Panc1 (cell line): ENCODE measurements at regions not wholly inside any gene's neighbourhood (a gene's known extent, or its start where the extent isn't known, plus 50 kb on each side); places are given as distances from the start of the nearest gene placed in this dataset.

Experiments used
- ATAC-seq: fragments of 200-7000 bp; cut with Tn5 transposase; 2 replicates; pipeline ENCODE4 v1.9.1; 2020; ENCODE audit warnings: mild to moderate bottlenecking, moderate library complexity
- BruUV-seq: library from RNA; stranded (reverse); fragments of 400-500 nt; replicated peaks from 2 replicates; lab custom pipeline; 2021; lab: Mats Ljungman, UMichigan
- CTCF ChIA-PET: fragments of 300-600 bp; sonication (Branson Sonifier 250); formaldehyde crosslinking; loops from one replicate; lab custom pipeline; 2022; ENCODE audit warnings: antibody characterized with exemption; lab: Charles Lee
- POLR2A ChIA-PET: fragments of 300-600 bp; sonication (Branson Sonifier 250); formaldehyde crosslinking; loops from one replicate; lab custom pipeline; 2022; ENCODE audit warnings: antibody characterized with exemption; lab: Charles Lee
- DNase-seq: peaks from one replicate; pipeline ENCODE4 v3.0.0-alpha.2; 2010; ENCODE audit warnings: low read depth, low spot score
- H3K27ac ChIP-seq: 2 replicates; pipeline ENCODE4 v1.5.1; 2011; ENCODE audit warnings: mild to moderate bottlenecking, low read length, inconsistent platforms
- H3K27me3 ChIP-seq: fragments of 200-500 bp; sonication (Bioruptor generic); 2 replicates; pipeline ENCODE4 v1.6.0; 2014; ENCODE audit warnings: low read length, inconsistent platforms; ENCODE audit not compliant: control insufficient read depth, insufficient read depth
- H3K36me3 ChIP-seq: fragments of 200-500 bp; sonication (Bioruptor generic); 2 replicates; pipeline ENCODE4 v1.5.1; 2014; ENCODE audit warnings: inconsistent platforms, mild to moderate bottlenecking, low read length, moderate library complexity; ENCODE audit not compliant: control insufficient read depth, insufficient read depth
- H3K4me1 ChIP-seq: 2 replicates; pipeline ENCODE4 v1.5.1; 2011; ENCODE audit warnings: inconsistent platforms, mild to moderate bottlenecking, low read length, moderate library complexity; ENCODE audit not compliant: control insufficient read depth, insufficient read depth
- H3K4me3 ChIP-seq, 2 experiments: 2 replicates each; pipeline ENCODE4 v1.5.1; 2011 to 2012; ENCODE audit warnings: low read depth in 2 of 2, low read length in 2 of 2, mild to moderate bottlenecking in 2 of 2, inconsistent platforms in 1 of 2, moderate library complexity in 1 of 2
- H3K9me3 ChIP-seq: fragments of 200-500 bp; sonication (Bioruptor generic); 2 replicates; pipeline ENCODE4 v1.5.1; 2014; ENCODE audit warnings: low read depth, mild to moderate bottlenecking, inconsistent platforms, low read length, moderate library complexity; ENCODE audit not compliant: control insufficient read depth, insufficient read depth
- POLR2AphosphoS5 ChIP-seq: IDR thresholded peaks from 2 replicates; pipeline ENCODE4 v1.6.1; 2012; ENCODE audit warnings: mild to moderate bottlenecking, low read depth, low read length, moderate library complexity
- SIN3A ChIP-seq: IDR thresholded peaks from 2 replicates; pipeline ENCODE4 v1.6.1; 2012; ENCODE audit warnings: low read depth, mild to moderate bottlenecking, low read length, moderate library complexity, borderline replicate concordance; ENCODE audit not compliant: insufficient read depth
- TCF7L2 ChIP-seq: IDR thresholded peaks from 2 replicates; pipeline ENCODE4 v1.6.1; 2011; ENCODE audit warnings: mild to moderate bottlenecking, low read depth, low read length, inconsistent platforms
- in situ Hi-C: cut with HindIII; loops from 2 replicates; pipeline ENCODE4 v1.10.0; 2016; ENCODE audit warnings: low sequenced_read_pairs, low pct_unique_long_range_greater_than_20kb
- intact Hi-C: fragments of 100-400 bp; cut with micrococcal nuclease; formaldehyde crosslinking; loops from one replicate; pipeline ENCODE4 v1.10.0; 2022; ENCODE audit not compliant: unreplicated experiment
- TF ChIP-seq, protein P1 (sequence below), 2 experiments: IDR thresholded peaks; 2 replicates each; pipeline ENCODE4 v1.6.1; 2011 to 2012; ENCODE audit warnings: low read depth in 2 of 2, control low read depth in 1 of 2, low read length in 1 of 2, mild to moderate bottlenecking in 1 of 2, moderate library complexity in 1 of 2; ENCODE audit not compliant: insufficient read depth in 1 of 2
- TF ChIP-seq, protein P2 (sequence below): fragments of 450-650 bp; IDR thresholded peaks from 2 replicates; pipeline ENCODE4 v1.5.1; 2017; ENCODE audit warnings: mild to moderate bottlenecking

GRCh38 chr12:46577063-46577776 lies 204.6 kb upstream of the SLC38A2 start:
- no peak for ATAC-seq
- intact Hi-C loops: no loop called here
- POLR2A ChIA-PET: no interaction called here
- in situ Hi-C loops: no loop called here
- H3K9me3 ChIP-seq: no peaks in the 10 kb centered on the region; the same call in 1 of the 2 replicates
- H3K36me3 ChIP-seq: no peaks in the 10 kb centered on the region
- no peaks in the 10 kb centered on the region for H3K27me3 ChIP-seq
- BruUV-seq: no TSS peak
- CTCF ChIA-PET: no interaction called here
- no peak for DNase-seq
- TF ChIP-seq TCF7L2: no peak
- TF ChIP-seq SIN3A: no peak
- TF ChIP-seq, protein P1, sequence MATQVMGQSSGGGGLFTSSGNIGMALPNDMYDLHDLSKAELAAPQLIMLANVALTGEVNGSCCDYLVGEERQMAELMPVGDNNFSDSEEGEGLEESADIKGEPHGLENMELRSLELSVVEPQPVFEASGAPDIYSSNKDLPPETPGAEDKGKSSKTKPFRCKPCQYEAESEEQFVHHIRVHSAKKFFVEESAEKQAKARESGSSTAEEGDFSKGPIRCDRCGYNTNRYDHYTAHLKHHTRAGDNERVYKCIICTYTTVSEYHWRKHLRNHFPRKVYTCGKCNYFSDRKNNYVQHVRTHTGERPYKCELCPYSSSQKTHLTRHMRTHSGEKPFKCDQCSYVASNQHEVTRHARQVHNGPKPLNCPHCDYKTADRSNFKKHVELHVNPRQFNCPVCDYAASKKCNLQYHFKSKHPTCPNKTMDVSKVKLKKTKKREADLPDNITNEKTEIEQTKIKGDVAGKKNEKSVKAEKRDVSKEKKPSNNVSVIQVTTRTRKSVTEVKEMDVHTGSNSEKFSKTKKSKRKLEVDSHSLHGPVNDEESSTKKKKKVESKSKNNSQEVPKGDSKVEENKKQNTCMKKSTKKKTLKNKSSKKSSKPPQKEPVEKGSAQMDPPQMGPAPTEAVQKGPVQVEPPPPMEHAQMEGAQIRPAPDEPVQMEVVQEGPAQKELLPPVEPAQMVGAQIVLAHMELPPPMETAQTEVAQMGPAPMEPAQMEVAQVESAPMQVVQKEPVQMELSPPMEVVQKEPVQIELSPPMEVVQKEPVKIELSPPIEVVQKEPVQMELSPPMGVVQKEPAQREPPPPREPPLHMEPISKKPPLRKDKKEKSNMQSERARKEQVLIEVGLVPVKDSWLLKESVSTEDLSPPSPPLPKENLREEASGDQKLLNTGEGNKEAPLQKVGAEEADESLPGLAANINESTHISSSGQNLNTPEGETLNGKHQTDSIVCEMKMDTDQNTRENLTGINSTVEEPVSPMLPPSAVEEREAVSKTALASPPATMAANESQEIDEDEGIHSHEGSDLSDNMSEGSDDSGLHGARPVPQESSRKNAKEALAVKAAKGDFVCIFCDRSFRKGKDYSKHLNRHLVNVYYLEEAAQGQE (IDR thresholded peaks at IDR 0.05; ENCODE audit: insufficient read depth in 1 of 2, low read depth in 2 of 2, low read length in 1 of 2): no peak
- no peak for TF ChIP-seq POLR2AphosphoS5
- TF ChIP-seq, protein P2, sequence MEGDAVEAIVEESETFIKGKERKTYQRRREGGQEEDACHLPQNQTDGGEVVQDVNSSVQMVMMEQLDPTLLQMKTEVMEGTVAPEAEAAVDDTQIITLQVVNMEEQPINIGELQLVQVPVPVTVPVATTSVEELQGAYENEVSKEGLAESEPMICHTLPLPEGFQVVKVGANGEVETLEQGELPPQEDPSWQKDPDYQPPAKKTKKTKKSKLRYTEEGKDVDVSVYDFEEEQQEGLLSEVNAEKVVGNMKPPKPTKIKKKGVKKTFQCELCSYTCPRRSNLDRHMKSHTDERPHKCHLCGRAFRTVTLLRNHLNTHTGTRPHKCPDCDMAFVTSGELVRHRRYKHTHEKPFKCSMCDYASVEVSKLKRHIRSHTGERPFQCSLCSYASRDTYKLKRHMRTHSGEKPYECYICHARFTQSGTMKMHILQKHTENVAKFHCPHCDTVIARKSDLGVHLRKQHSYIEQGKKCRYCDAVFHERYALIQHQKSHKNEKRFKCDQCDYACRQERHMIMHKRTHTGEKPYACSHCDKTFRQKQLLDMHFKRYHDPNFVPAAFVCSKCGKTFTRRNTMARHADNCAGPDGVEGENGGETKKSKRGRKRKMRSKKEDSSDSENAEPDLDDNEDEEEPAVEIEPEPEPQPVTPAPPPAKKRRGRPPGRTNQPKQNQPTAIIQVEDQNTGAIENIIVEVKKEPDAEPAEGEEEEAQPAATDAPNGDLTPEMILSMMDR: no peak
- H3K4me3 ChIP-seq: no peak overlapping the region
- no peaks in the 10 kb centered on the region for H3K4me1 ChIP-seq
- H3K27ac ChIP-seq: no peak overlapping the region; the same call in 1 of the 2 replicates

- ATAC-seq (no peak), DNase-seq (no peak)
- H3K9me3 ChIP-seq: no peaks in the 10 kb centered on the region; the same call in 1 of the 2 replicates
- H3K27me3 ChIP-seq: no peaks in the 10 kb centered on the region
- TF ChIP-seq, protein P1 (IDR thresholded peaks at IDR 0.05; ENCODE audit: insufficient read depth in 1 of 2, low read depth in 2 of 2, low read length in 1 of 2): no peak
- TF ChIP-seq, protein P2: no peak
- TF ChIP-seq POLR2AphosphoS5 (no peak), TCF7L2 (no peak), SIN3A (no peak)
- no peak overlapping the region for H3K4me3 ChIP-seq
- ChIA-PET CTCF (no interaction called here), POLR2A (no interaction called here)
- no peak overlapping the region for H3K27ac ChIP-seq
- in situ Hi-C loops: no loop called here
- H3K36me3 ChIP-seq: no peaks in the 10 kb centered on the region
- H3K4me1 ChIP-seq: no peaks in the 10 kb centered on the region
- no TSS peak for BruUV-seq
- intact Hi-C loops: no loop called here
Measured at GRCh38 chr12:46574847-46575246, 202.3 kb upstream of the SLC38A2 start.
